HEK293T (cell line): ENCODE measurements at regions not wholly inside any gene's neighbourhood (a gene's known extent, or its start where the extent isn't known, plus 50 kb on each side); places are given as distances from the start of the nearest gene placed in this dataset.

Experiments
- BHLHE40 ChIP-seq: fragments of 450-650 bp; IDR thresholded peaks from 2 replicates; pipeline ENCODE4 v1.6.1; 2016; ENCODE audit warnings: mild to moderate bottlenecking, moderate library complexity, borderline replicate concordance
- FOXA1 ChIP-seq: fragments of 450-650 bp; IDR thresholded peaks from 2 replicates; pipeline ENCODE4 v1.6.1; 2016; ENCODE audit warnings: mild to moderate bottlenecking
- FOXK2 ChIP-seq: fragments of 450-650 bp; IDR thresholded peaks from 2 replicates; pipeline ENCODE4 v1.6.1; 2016; ENCODE audit warnings: mild to moderate bottlenecking
- HDGF ChIP-seq: fragments of 450-650 bp; IDR thresholded peaks from 2 replicates; pipeline ENCODE4 v1.6.1; 2017; ENCODE audit warnings: antibody characterized with exemption, borderline replicate concordance
- SP1 ChIP-seq: fragments of 450-650 bp; IDR thresholded peaks from 2 replicates; pipeline ENCODE4 v1.6.1; 2017
- SUZ12 ChIP-seq: fragments of 450-650 bp; IDR thresholded peaks from 2 replicates; pipeline ENCODE4 v1.6.1; 2016; ENCODE audit warnings: mild to moderate bottlenecking
- TARDBP ChIP-seq: fragments of 450-650 bp; IDR thresholded peaks from 2 replicates; pipeline ENCODE4 v1.6.1; 2016
- TF ChIP-seq, protein P1 (sequence below): fragments of 450-650 bp; IDR thresholded peaks from 2 replicates; pipeline ENCODE4 v1.6.1; 2016

DNA sequence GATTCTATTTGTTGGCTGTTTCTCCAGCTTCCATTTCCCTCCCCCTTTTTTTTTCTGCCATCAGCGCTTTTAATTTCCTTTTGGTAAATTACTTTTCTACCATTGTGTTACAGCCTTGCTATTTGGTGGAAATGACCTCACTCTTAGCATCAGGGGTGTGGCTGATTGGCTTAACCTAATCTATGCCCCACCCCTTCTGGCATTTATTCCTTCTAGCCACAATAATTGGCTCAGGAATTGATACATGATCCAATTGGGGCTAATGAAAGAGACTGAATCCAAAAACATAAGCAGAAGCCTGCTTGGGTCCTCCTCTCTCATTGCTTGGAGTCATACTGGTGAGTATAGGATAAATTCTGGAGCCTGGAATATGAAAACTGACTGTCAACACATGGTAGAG lies 402.4 kb upstream of the LRRC4C start:
- TF ChIP-seq TARDBP (no peak), SP1 (no peak), SUZ12 (no peak), BHLHE40 (no peak), FOXK2 (no peak), FOXA1 (no peak), HDGF (no peak)
- TF ChIP-seq, protein P1, sequence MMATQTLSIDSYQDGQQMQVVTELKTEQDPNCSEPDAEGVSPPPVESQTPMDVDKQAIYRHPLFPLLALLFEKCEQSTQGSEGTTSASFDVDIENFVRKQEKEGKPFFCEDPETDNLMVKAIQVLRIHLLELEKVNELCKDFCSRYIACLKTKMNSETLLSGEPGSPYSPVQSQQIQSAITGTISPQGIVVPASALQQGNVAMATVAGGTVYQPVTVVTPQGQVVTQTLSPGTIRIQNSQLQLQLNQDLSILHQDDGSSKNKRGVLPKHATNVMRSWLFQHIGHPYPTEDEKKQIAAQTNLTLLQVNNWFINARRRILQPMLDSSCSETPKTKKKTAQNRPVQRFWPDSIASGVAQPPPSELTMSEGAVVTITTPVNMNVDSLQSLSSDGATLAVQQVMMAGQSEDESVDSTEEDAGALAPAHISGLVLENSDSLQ, result no peak
